ENCODE measurements at regions not wholly inside any gene's neighbourhood (a gene's known extent, or its start where the extent isn't known, plus 50 kb on each side); places are given as distances from the start of the nearest gene placed in this dataset.

DNA sequence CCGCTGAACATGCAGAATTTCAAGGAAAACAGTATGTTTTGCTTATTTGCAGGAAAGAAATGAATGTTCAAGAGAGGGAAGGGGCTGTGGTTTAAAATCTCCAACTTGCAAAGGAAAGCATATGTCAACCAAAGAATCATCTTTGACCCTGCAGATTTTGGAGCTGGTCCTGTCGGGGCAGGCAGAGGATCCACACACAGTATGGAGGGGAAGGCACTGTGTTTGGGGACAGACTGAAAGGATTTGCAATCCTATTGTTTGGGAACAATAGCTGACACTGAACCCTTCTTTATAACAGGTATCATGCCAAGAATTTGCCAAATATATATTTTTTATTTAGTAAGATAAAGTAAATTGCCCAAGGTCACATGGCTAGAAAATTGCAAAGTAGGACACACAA, 121.4 kb upstream of the ZNF618 start:
- ChIA-PET CTCF (interaction anchor here (2.5 kb wide), 1 partner anchor 18 kb away, joined by 6 read pairs; no protein-coding TSS in a partner anchor), POLR2A (no interaction called here)
- TF ChIP-seq, protein P1, sequence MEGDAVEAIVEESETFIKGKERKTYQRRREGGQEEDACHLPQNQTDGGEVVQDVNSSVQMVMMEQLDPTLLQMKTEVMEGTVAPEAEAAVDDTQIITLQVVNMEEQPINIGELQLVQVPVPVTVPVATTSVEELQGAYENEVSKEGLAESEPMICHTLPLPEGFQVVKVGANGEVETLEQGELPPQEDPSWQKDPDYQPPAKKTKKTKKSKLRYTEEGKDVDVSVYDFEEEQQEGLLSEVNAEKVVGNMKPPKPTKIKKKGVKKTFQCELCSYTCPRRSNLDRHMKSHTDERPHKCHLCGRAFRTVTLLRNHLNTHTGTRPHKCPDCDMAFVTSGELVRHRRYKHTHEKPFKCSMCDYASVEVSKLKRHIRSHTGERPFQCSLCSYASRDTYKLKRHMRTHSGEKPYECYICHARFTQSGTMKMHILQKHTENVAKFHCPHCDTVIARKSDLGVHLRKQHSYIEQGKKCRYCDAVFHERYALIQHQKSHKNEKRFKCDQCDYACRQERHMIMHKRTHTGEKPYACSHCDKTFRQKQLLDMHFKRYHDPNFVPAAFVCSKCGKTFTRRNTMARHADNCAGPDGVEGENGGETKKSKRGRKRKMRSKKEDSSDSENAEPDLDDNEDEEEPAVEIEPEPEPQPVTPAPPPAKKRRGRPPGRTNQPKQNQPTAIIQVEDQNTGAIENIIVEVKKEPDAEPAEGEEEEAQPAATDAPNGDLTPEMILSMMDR (IDR thresholded peaks at IDR 0.05; ENCODE audit: insufficient read depth, low read depth, low read length) = no peak
- Histone ChIP-seq H3K36me3 (ENCODE audit: control insufficient read depth, insufficient read depth, low read length) (no peaks in the 10 kb centered on the region), H3K27me3 (ENCODE audit: control insufficient read depth, insufficient read depth, low read length) (peaks cover 16% of the 10 kb centered on the region), H3K4me3 (ENCODE audit: low read depth, low read length) (no peak overlapping the region)
- no peak for DNase-seq (ENCODE audit: low read depth)

- Histone ChIP-seq H3K4me3 (ENCODE audit: low read depth, low read length) (no peak overlapping the region), H3K36me3 (ENCODE audit: control insufficient read depth, insufficient read depth, low read length) (no peaks in the 10 kb centered on the region), H3K27me3 (ENCODE audit: control insufficient read depth, insufficient read depth, low read length) (peaks cover 16% of the 10 kb centered on the region)
- DNase-seq (ENCODE audit: low read depth) = no peak
- ChIA-PET POLR2A (no interaction called here), CTCF (no interaction called here)
- TF ChIP-seq, protein P1 (IDR thresholded peaks at IDR 0.05; ENCODE audit: insufficient read depth, low read depth, low read length) = no peak
Measured at GRCh38 chr9:113755433-113755832, 120.7 kb upstream of the ZNF618 start.

DNA sequence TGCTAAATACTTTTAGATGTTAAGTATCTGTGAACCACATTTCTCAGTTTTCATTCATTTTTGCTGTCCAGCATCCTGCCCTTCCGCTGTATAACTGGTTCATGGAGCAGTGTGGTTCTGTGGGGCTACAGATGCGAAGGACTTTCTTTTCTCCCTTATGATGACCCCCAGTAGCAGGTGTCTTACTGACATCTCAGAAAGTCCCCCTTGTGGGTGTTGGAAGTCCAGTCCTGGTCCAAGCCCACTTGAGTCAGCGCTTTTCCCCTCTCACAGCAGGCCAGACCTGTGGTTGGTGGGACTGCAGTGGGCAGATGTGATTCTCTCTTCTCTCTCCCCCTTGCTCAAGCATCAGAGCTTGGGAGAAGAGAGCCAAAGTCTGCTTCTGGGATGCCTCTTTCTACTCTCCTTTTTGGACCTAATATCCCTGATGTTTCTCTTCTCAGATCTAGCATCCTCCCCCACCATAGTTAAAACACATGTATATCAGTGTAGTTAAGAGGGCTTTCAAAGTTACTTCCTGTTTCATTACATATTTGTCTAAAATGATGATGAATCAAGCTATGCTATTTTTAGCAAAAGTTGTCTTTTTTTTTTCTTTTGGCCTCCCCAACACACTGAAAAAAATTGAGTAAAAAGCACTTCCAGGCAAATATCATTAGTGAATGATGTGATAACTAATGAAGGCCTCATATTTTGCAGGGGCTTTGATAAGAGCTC, 119.5 kb upstream of the ZNF618 start:
- Histone ChIP-seq H3K27me3 (ENCODE audit: control insufficient read depth, insufficient read depth, low read length) (peaks cover 16% of the 10 kb centered on the region), H3K4me3 (ENCODE audit: low read depth, low read length) (no peak overlapping the region), H3K36me3 (ENCODE audit: control insufficient read depth, insufficient read depth, low read length) (no peaks in the 10 kb centered on the region)
- CTCF ChIA-PET = interaction anchor here (0.6 to 1.3 kb wide), 2 partner anchors 19 to 460 kb away, joined by 3 to 4 read pairs; no protein-coding TSS in a partner anchor
- no peak for DNase-seq (ENCODE audit: low read depth)
- TF ChIP-seq, protein P1 (IDR thresholded peaks at IDR 0.05; ENCODE audit: insufficient read depth, low read depth, low read length) = no peak
- POLR2A ChIA-PET = no interaction called here

DNA sequence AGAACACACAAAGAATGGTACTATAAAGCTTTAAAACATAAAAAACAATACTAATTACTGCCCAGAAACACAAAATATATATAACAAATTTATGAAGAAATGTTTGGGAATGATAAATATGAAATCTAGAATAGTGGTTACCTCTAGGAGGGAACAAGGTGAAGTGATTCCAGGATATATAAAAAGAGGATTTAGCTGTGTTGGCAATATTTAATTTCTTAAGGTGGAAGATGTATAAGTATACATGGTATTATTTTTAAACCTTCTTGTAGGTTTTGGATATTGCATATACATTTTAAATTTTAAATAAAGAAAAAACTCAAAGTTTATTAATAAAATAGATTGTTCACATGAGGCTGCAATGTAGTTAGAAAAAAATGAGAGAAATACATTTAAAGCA, 112.7 kb upstream of the ZNF618 start:
- POLR2A ChIA-PET = no interaction called here
- DNase-seq (ENCODE audit: low read depth) = no peak
- Histone ChIP-seq H3K4me3 (ENCODE audit: low read depth, low read length) (no peak overlapping the region), H3K36me3 (ENCODE audit: control insufficient read depth, insufficient read depth, low read length) (no peaks in the 10 kb centered on the region), H3K27me3 (ENCODE audit: control insufficient read depth, insufficient read depth, low read length) (peaks cover 6% of the 10 kb centered on the region)
- CTCF ChIA-PET = interaction anchor here (1.0 kb wide), 2 partner anchors 45 to 99 kb away, joined by 3 read pairs; no protein-coding TSS in a partner anchor
- TF ChIP-seq, protein P1 (IDR thresholded peaks at IDR 0.05; ENCODE audit: insufficient read depth, low read depth, low read length) = no peak

DNA sequence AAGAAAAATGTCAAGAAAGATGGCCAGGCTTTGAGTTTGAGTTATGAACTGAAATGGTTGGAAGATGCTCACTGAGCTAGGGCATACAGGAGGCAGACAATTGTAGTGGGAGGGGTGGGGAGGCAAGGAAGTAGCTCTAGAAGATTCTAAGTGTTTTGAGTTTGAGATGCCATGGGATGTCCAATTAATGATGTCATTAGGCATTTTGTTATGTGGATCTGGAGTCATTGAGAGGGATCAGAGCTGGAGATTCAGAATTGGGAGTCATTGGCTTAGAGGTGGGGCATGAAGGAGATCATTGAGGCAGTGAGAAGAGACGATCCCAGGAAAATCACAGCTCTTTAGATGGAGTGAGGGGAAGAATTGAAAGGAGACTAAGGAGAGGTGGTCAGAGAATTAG, 111.5 kb upstream of the ZNF618 start:
- Histone ChIP-seq H3K36me3 (ENCODE audit: control insufficient read depth, insufficient read depth, low read length) (no peaks in the 10 kb centered on the region), H3K27me3 (ENCODE audit: control insufficient read depth, insufficient read depth, low read length) (peaks cover 7% of the 10 kb centered on the region; the same call in 1 of the 2 replicates), H3K4me3 (ENCODE audit: low read depth, low read length) (no peak overlapping the region)
- TF ChIP-seq, protein P1 (IDR thresholded peaks at IDR 0.05; ENCODE audit: insufficient read depth, low read depth, low read length) = no peak
- CTCF ChIA-PET = no interaction called here
- POLR2A ChIA-PET = interaction anchor here (0.7 kb wide), 1 partner anchor 24 kb away, joined by 3 read pairs; no protein-coding TSS in a partner anchor
- DNase-seq (ENCODE audit: low read depth) = no peak

Measured in BJ (cell line).